H7 (cell line): ENCODE measurements at regions not wholly inside any gene's neighbourhood (a gene's known extent, or its start where the extent isn't known, plus 50 kb on each side); places are given as distances from the start of the nearest gene placed in this dataset.

Experiments
- DNase-seq: peaks from one replicate; pipeline ENCODE4 v3.0.0; 2012
- H3K27me3 ChIP-seq: 2 replicates; pipeline ENCODE4 v1.6.0; 2011; ENCODE audit warnings: mild to moderate bottlenecking, low read length; ENCODE audit not compliant: control insufficient read depth, insufficient read depth
- H3K36me3 ChIP-seq: replicated peaks from 2 replicates; pipeline ENCODE4 v1.5.1; 2011; ENCODE audit warnings: low read length; ENCODE audit not compliant: control insufficient read depth, insufficient read depth
- H3K4me3 ChIP-seq: 2 replicates; pipeline ENCODE4 v1.5.1; 2011; ENCODE audit warnings: low read depth, mild to moderate bottlenecking, control low read depth, low read length, moderate library complexity; ENCODE audit not compliant: insufficient read depth

DNA sequence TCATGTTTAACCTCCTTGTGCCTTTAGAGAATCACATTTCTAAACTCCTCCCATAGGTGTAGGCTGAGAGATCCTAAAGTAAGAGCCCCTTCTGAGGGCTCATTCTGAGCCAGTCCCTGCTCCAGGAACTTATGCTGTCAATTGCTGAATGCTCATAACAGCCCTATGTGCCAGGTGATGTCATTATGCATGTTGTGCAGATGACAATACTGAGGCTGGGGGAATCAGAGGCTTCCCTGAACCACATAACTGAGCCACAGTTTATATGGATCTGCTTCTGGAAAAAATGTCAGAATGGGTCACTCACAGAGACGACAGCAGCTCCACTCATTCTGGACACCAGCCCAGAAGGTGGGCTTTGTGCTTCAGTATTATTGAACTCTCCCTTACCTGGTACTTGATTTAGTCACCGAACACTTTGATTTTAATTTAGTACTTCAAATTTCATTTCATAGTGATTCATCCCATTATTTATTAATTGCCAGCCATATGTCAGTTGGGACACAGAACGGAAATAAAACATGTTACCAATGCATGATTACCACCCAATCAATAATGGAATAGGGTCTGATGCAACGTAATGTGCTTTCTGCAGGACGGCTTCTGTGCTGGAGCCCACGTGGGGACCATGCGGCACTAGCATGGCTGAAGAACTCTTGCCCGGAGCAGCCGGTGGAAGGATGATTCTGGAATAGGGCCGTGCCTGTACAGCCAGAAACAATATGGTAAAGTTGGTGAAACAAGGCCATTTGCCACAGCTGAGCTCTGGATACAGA is 406.3 kb downstream of the IRX1 start:
- no peaks in the 10 kb centered on the region for H3K36me3 ChIP-seq
- H3K4me3 ChIP-seq = no peak overlapping the region
- H3K27me3 ChIP-seq = no peaks in the 10 kb centered on the region
- no peak for DNase-seq

- DNase-seq = peak; percentile 33
- Histone ChIP-seq H3K36me3 (no peaks in the 10 kb centered on the region), H3K27me3 (no peaks in the 10 kb centered on the region), H3K4me3 (no peak overlapping the region)
Observed at GRCh38 chr5:4005335-4005734, 409.7 kb downstream of the IRX1 start.

DNA sequence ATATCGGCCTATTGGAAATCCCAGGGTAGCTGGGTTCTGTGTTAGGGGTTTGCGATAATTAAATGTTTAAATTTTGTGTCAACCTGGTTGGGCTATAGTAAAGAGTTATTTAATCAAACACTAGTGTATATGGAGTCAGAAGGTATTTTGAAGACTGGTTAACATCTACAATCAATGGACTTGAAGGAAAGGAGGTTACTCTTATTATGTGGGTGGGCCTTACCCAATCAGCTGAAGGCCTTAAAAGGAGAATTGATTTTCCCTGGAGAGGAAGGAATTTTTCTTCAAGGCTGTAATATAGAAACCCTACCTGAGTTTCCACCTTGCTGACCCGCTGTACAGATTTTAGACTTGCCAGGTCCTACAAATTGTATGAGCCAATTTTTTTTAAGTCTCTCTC is 411.4 kb downstream of the IRX1 start:
- H3K36me3 ChIP-seq = no peaks in the 10 kb centered on the region
- no peak for DNase-seq
- H3K4me3 ChIP-seq = no peak overlapping the region
- H3K27me3 ChIP-seq = no peaks in the 10 kb centered on the region

- Histone ChIP-seq H3K36me3 (no peaks in the 10 kb centered on the region), H3K27me3 (no peaks in the 10 kb centered on the region), H3K4me3 (no peak overlapping the region)
- DNase-seq = no peak
Observed at GRCh38 chr5:4011943-4012342, 416.3 kb downstream of the IRX1 start.

GRCh38 chr5:4013106-4013898 is 417.7 kb downstream of the IRX1 start:
- DNase-seq = no peak
- Histone ChIP-seq H3K4me3 (no peak overlapping the region), H3K27me3 (no peaks in the 10 kb centered on the region), H3K36me3 (no peaks in the 10 kb centered on the region)

DNA sequence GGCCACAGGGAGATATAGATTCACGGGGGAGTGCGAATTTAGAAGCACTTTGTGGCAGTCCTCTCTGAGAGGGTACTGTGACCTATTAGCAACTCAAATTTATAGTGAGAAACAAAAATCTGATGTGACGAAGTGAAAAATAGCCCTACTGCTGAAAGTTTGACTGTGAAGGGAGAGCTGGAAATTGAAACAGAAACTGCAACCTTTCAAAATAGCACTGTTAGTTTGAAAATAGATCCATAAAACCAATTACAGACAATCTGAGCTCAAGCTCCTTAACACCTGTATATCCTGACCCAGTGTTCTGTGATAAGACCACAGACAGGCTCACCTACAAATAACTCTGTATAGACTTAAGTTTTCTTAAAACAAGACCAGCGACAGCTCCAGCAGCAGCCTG is 420.1 kb downstream of the IRX1 start:
- Histone ChIP-seq H3K27me3 (no peaks in the 10 kb centered on the region), H3K36me3 (no peaks in the 10 kb centered on the region), H3K4me3 (no peak overlapping the region)
- no peak for DNase-seq

DNA sequence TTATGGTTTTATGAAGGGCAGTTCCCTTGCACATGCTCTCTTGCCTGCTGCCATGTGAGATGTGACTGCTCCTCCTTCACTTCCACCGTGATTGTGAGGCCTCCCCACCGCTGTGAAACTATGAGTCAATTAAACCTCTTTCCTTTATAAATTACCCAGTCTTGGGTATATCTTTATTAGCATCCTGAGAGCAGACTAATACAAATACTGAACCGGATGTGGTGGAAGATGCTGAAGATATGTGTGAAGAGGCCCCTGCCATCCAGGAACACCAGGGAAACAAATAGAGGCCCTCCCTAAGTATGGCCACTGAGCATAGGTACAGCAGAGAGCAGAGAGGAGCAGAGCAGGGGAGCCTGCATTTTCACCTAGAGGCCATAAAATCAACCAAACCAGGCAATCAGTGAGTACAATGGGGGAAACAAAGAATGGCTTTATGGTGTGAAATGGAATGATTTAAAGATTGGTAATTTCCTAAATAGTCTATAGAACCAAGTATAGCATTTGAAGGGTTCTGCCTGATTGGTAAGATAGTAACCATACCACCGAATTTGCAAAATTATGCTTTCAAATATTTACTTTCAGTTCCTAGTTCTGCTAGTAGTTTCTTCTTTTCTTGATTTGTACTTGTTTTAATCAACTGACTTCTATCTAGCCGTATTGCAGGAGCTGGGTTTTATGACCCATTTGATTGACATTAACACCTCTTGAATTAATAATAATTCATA is 421.6 kb downstream of the IRX1 start:
- no peak for DNase-seq
- no peak overlapping the region for H3K4me3 ChIP-seq
- no peaks in the 10 kb centered on the region for H3K36me3 ChIP-seq
- H3K27me3 ChIP-seq = no peaks in the 10 kb centered on the region

DNA sequence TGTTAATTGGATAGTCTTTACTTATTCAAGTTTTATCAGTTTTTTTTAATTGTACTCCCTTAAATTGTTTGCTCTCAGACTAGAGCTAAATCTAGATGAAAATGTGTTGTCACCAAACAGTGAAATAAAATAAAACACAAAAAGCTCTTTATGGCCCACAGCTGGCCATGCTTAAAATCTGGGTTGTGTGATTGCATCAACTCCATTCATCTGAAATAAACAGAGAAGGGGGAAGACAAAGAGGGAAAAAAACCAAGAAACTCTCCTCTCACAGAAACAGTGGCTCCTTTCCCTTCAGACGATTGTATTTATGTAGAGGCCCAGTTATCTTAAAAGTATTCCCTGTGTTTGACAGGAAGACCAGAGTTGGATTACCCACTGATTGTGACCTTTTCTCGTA is 422.4 kb downstream of the IRX1 start:
- no peaks in the 10 kb centered on the region for H3K27me3 ChIP-seq
- no peak for DNase-seq
- no peaks in the 10 kb centered on the region for H3K36me3 ChIP-seq
- no peak overlapping the region for H3K4me3 ChIP-seq

- DNase-seq = no peak
- no peaks in the 10 kb centered on the region for H3K36me3 ChIP-seq
- no peaks in the 10 kb centered on the region for H3K27me3 ChIP-seq
- H3K4me3 ChIP-seq = no peak overlapping the region
Observed at GRCh38 chr5:4019009-4019769, 423.6 kb downstream of the IRX1 start.

GRCh38 chr5:4019841-4020240 is 424.2 kb downstream of the IRX1 start:
- no peak for DNase-seq
- Histone ChIP-seq H3K4me3 (no peak overlapping the region), H3K27me3 (no peaks in the 10 kb centered on the region), H3K36me3 (no peaks in the 10 kb centered on the region)

- H3K4me3 ChIP-seq = no peak overlapping the region
- no peaks in the 10 kb centered on the region for H3K36me3 ChIP-seq
- H3K27me3 ChIP-seq = no peaks in the 10 kb centered on the region
- DNase-seq = no peak
Observed at GRCh38 chr5:4020400-4020799, 424.8 kb downstream of the IRX1 start.

DNA sequence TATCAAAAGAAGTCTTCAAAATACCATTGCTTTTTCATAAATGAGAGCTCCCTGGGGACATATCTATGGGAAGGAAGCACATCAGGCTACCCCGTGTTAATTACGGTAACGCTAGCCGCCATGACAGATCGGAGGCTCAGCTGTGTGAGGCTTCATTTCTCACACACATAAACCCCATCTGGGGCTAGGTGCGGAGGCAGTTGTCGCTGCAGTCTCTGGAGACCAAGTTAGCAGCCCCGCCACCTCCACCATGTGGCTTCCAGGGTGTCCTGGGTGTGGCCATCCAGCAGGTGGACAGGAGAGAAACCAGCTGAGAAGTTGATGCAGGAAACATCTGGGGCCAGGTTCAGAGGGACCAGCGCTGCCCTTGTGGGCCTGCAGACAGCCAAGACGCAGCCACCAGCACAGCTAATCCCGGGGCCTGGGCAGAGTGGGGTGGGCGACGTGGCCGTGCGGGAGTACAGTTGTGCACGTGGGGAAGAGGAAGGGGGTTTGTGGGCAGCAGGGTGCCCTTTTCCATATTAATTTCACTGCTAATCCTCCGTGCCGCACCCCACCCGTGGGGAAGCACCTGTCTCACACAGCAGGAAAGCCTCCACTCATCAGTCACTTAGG is 426.5 kb downstream of the IRX1 start:
- H3K27me3 ChIP-seq = no peaks in the 10 kb centered on the region
- H3K4me3 ChIP-seq = no peak overlapping the region
- DNase-seq = no peak
- no peaks in the 10 kb centered on the region for H3K36me3 ChIP-seq

DNA sequence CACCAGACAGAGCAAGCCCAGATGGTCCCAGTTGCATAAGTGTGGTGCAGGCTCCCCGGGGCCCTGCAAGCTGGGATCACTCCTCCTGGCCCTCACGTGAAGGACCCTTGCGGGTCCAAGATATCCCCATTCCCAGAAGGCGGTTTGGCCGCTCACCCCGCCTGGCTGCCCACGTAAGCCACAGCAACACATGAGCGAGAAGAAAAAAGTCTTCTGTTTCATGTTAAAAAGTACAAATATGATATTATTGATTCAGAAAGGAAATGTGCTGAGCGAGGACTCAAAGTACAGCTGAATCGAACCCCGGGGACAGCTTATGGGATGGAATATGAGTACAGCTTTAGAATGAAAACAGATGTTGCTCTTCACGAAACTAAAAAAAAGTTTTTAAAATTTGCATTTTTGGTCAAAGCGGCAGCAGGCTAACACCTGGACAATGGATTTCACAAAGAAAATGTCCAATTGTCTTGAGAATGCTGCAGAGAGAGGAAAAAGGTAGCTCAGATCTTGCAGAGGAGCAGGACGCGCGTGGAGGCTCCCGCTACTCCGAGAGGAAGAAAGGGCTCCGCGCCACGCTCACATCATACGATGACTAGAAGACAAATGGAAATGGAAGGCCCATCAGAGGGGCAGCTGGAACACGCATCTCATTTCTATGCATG is 427.6 kb downstream of the IRX1 start:
- DNase-seq = no peak
- Histone ChIP-seq H3K4me3 (no peak overlapping the region), H3K36me3 (no peaks in the 10 kb centered on the region), H3K27me3 (no peaks in the 10 kb centered on the region)
